ENCODE measurements at regions not wholly inside any gene's neighbourhood (a gene's known extent, or its start where the extent isn't known, plus 50 kb on each side); places are given as distances from the start of the nearest gene placed in this dataset.
A peak's percentile ranks its signal among the peaks of the same experiment; 100 is the strongest.

GRCh38 chr21:28239340-28239739 is 753.3 kb downstream of the LTN1 start:
- peak in 1 of 3 donors; percentile 58 for DNase-seq

GRCh38 chr21:28237661-28238060 is 755.0 kb downstream of the LTN1 start:
- peak in 1 of 3 donors; percentile 48 for DNase-seq

DNA sequence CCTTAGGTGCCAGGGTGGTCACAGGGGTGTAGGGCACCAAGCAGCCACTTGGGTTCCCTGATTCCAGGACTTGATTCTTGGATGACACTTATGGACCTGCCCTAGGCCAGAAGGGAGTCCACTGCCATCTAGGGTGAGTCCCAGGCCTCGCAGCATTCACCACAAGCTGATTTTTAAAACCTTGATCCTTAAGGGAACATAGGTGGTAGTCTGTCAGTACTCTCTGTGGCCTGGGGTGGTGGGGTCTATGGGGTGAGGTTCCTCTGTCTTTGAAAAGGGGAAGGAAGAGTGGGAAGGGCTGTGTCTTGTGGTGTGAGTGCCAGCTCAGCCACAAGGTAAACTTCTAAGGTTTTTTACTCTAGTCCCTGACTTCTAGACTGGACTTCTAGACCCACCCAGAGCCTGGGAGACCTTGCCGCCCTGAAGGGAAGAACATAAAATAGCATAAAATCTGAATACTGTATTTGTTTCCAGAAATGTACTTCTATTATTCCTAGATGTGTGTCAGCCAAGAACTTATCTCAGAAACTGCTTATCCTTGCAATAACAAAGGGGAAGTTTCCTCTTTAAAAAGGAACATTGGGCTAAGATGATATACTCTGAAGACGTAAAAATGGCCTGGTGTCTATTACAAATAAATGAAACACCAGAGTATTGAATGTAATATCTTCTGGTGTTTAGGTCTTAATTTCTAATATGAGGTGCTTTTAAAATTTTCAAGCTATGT is 757.3 kb downstream of the LTN1 start:
- no peak for DNase-seq

GRCh38 chr21:28234326-28234725 is 758.4 kb downstream of the LTN1 start:
- DNase-seq = no peak

- no peak for DNase-seq
Observed at GRCh38 chr21:28233536-28234220, 759.0 kb downstream of the LTN1 start.

- no peak for DNase-seq
Observed at GRCh38 chr21:28230559-28230958, 762.1 kb downstream of the LTN1 start.

- DNase-seq = peak in 1 of 3 donors; percentile 62
Observed at GRCh38 chr21:28229814-28230213, 762.9 kb downstream of the LTN1 start.

DNA sequence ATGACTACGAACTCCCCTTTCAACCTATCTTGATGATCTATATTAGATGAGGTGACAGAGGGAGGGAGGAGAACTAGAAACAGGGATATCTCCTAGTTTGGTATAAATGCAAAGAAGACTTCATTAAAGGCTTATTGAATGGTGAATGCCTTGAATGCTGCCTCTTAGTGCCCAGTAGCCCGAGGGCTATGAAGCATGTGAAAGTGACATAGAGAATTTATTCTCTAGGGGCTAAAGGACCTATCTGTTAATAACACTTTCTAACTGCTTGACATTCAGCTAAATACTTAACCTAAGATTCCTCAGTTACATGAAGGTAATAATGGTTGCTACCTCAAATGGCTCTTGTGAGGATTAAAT is 764.1 kb downstream of the LTN1 start:
- DNase-seq = no peak

DNA sequence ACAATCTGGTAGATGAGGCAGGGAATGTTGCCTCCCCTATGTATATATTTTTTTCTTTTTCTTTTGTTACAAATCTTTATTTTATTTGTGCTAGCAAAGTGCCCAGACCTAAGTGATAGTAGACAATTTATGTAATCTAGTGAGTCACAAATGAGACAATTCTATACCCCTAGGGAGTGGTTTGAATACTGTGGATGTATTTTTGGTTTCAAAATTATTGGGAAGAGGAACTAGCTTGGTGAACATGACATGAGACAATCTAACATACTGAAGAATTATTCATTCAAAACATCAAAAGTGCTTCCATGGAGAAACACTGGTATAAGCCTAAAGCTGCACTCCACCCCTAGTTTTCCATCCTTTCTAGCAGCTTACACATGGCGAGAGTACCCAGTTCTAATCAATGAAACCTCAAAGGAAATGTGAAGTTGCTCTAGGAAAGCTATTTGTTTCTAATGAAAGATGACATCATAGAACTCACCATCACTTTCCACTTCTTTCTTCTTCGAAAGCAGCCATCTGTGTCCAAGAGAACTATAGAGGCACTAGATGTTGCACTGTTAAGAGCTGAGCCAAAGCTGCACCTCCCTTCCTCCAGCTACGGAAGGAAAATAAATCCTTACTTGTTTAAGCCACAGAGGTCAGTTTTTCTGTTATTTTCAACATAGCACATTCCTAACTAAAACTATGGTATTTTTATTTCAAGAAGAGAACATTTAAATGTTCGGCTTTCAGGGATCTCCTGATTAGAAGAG is 764.6 kb downstream of the LTN1 start:
- DNase-seq = no peak

DNA sequence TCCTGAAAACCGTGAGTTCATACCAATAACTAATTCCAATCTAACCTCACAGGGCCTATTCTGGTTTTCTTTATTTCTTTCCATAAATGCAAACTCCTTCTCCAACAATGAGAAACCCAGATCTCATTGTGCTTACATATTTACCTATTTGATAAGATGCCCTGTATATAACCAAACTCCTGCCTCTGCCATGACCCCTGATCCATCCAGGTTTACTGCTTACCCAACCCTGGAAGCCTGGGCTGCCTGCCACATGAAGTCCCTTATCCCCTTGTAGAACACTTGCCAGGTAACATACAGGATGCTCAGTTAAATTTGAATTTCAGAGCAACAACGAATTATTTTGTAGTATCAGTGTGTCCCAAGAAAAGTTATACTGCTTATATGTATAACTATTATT is 766.1 kb downstream of the LTN1 start:
- no peak for DNase-seq

GRCh38 chr21:28224191-28224726 is 768.4 kb downstream of the LTN1 start:
- no peak for DNase-seq

- no peak for DNase-seq
Observed at GRCh38 chr21:28221984-28222383, 770.7 kb downstream of the LTN1 start.

DNA sequence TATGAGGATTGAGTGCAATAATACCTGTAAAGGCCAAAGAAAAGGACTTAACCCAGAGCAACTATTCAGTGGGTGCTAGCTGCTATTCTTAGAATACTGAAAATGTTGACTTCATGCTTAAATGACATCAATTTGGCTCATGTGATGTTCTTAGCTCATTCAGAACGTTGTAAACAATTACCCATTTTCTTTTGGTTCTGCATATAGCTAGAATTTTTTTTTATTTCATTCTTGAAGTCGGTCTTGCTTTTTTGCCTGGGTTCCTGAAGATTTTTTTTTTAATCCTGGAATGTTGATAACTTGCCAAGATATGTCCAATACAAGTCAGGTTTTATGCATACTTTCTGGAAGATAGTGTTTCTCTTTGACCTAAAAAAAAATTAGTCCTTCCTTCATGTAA is 772.0 kb downstream of the LTN1 start:
- DNase-seq = no peak

DNA sequence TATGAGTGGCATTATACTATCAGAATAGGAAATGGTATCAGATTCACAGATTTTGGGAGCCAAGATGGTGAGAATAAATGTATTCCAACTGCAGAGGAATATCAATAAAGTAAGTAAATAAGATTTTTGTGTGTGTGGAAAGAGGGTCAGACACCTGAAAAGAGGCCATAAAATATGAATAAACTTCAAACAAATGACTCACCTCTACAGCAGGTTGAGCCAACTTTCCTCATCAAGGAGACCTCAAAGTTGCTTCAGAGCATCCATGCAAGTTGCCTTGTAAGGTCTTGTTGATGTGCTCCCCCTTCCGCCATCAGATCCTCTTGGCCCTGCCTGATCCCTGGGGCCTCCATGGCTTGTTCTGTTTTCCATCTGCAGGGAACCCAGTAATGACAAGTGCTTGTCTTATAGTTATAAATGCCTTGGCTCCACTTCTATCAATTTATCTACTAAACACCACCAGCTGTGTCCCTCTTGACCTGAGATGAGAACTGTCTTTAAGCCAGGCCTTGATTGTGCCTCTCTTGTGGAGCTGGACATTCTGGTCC is 775.6 kb downstream of the LTN1 start:
- no peak for DNase-seq

DNA sequence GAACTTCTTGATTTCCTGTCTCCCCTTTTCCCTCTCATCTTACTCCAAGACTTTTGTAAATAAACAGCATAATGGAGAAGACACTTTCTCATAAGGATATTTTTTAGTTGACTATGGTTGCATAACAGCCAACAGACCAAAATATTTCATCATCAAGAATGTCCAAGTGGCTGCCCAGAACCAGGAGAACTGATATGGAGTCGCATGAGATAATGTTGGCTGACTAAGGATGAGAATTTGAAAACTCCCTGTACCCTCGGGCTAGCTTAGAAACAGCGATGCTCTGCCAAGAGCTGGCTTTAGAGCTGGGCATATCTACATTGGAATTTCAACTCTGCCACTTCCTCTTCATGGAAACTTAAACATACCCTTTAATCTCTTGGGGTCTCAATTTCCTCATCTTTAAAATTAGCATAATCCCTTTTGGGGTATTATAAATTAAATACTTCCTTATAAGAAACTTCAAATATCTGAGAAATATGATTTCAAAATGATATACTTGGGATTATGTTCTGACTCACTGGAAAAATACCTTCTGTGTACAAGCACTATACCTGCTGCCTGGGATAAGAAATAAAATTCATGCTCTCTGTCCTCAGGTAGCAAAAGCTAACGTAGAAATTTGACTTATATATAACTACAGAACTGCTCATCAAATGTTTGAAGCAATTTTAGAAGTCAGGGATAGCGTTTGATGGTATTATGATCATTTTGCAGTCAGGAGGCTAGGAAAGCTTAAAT is 777.3 kb downstream of the LTN1 start:
- DNase-seq = no peak

GRCh38 chr21:28214786-28215185 is 777.9 kb downstream of the LTN1 start:
- no peak for DNase-seq

- DNase-seq = peak in 2 of 3 donors; percentile 45 to 48
Observed at GRCh38 chr21:28213261-28213660, 779.4 kb downstream of the LTN1 start.

- peak in 2 of 3 donors; percentile 46 to 62 for DNase-seq
Observed at GRCh38 chr21:28212061-28212460, 780.6 kb downstream of the LTN1 start.

GRCh38 chr21:28207436-28208173 is 785.1 kb downstream of the LTN1 start:
- peak; percentile 78 to 93 (median 81) for DNase-seq

DNA sequence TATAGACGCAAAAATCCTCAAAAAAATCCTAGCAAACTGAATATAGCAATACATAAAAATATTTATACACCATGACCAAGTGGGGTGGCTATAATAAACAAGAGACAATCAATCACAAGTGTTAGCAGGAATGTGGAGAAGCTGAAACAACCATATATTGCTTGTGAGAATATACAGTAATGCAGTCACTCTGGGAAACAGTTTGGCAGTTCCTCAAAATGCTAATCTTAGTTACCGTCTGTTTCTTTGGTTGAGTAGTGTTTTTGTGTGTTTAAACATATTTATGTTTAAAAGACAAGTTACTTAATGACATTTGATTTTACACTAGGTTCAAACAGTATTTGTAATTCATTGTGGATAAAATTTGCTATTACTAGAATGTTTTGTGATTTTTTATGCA is 792.0 kb downstream of the LTN1 start:
- DNase-seq = peak in 1 of 3 donors; percentile 58

DNA sequence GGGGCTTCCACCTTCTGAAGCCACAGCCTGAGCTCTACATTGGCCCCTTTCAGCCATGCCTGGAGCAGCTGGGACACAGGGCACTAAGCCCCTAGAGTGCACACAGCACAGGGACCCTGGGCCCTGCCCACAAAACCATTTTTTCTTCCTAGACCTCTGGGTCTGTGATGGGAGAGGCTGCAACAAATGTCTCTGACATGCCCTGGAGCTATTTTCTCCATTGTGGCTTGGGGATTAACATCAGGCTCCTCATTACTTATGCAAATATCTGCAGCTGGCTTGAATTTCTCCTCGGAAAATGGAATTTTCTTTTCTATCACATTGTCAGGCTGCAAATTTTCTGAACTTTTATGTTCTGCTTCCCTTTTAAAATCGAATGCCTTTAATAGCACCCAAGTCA is 795.7 kb downstream of the LTN1 start:
- DNase-seq = no peak
